H54 (cell line): ENCODE measurements at regions not wholly inside any gene's neighbourhood (a gene's known extent, or its start where the extent isn't known, plus 50 kb on each side); places are given as distances from the start of the nearest gene placed in this dataset.

Experiments used
- DNase-seq: peaks from one replicate; pipeline ENCODE4 v3.0.0; 2011; ENCODE audit warnings: low spot score, mixed read lengths; ENCODE audit not compliant: insufficient read length
- FAIRE-seq: peaks from 3 replicates; lab custom pipeline; 2011; peaks lifted over from hg19 to GRCh38; lab: Jason Lieb, UNC
- POLR2A ChIP-seq: IDR thresholded peaks from 2 replicates; pipeline ENCODE4 v1.6.1; 2011; ENCODE audit warnings: low read depth, mild to moderate bottlenecking, low read length

- no peak for FAIRE-seq
- no peak for DNase-seq
- no peak for TF ChIP-seq POLR2A
Measured at GRCh38 chr10:10911471-10911921, 106.2 kb upstream of the CELF2 start.

- TF ChIP-seq POLR2A, result no peak
- DNase-seq (no peak), FAIRE-seq (no peak)
Measured at GRCh38 chr10:10914144-10914543, 103.5 kb upstream of the CELF2 start.

GRCh38 chr10:10915215-10915614 lies 102.5 kb upstream of the CELF2 start:
- no peak for FAIRE-seq
- no peak for TF ChIP-seq POLR2A
- DNase-seq, result no peak

GRCh38 chr10:10917031-10917430 lies 100.6 kb upstream of the CELF2 start:
- FAIRE-seq (no peak), DNase-seq (no peak)
- no peak for TF ChIP-seq POLR2A

- no peak for TF ChIP-seq POLR2A
- FAIRE-seq (no peak), DNase-seq (no peak)
Measured at GRCh38 chr10:10919976-10920375, 97.7 kb upstream of the CELF2 start.

GRCh38 chr10:10921826-10922461 lies 95.7 kb upstream of the CELF2 start:
- no peak for TF ChIP-seq POLR2A
- no peak for FAIRE-seq
- DNase-seq, result no peak

GRCh38 chr10:10923029-10923651 lies 94.5 kb upstream of the CELF2 start:
- TF ChIP-seq POLR2A, result no peak
- no peak for DNase-seq
- no peak for FAIRE-seq

GRCh38 chr10:10925667-10926066 lies 92.0 kb upstream of the CELF2 start:
- no peak for TF ChIP-seq POLR2A
- FAIRE-seq (no peak), DNase-seq (no peak)

GRCh38 chr10:10927608-10928007 lies 90.1 kb upstream of the CELF2 start:
- DNase-seq, result no peak
- no peak for FAIRE-seq
- no peak for TF ChIP-seq POLR2A

GRCh38 chr10:10930979-10931743 lies 86.5 kb upstream of the CELF2 start:
- DNase-seq (no peak), FAIRE-seq (no peak)

GRCh38 chr10:10935032-10935431 lies 82.6 kb upstream of the CELF2 start:
- no peak for TF ChIP-seq POLR2A
- FAIRE-seq (no peak), DNase-seq (no peak)

More at GRCh38 chr10:10930979-10931743, 86.5 kb upstream of the CELF2 start:
- no peak for TF ChIP-seq POLR2A

- FAIRE-seq, result no peak
- no peak for DNase-seq
- no peak for TF ChIP-seq POLR2A
Measured at GRCh38 chr10:10938676-10939075, 79.0 kb upstream of the CELF2 start.

GRCh38 chr10:10941127-10941730 lies 76.4 kb upstream of the CELF2 start:
- DNase-seq, result no peak
- FAIRE-seq, result no peak
- no peak for TF ChIP-seq POLR2A

- no peak for TF ChIP-seq POLR2A
- DNase-seq (no peak), FAIRE-seq (no peak)
Measured at GRCh38 chr10:10942441-10942840, 75.2 kb upstream of the CELF2 start.
